Endodermal cell (in vitro differentiated cells): ENCODE measurements at regions not wholly inside any gene's neighbourhood (a gene's known extent, or its start where the extent isn't known, plus 50 kb on each side); places are given as distances from the start of the nearest gene placed in this dataset.

ENCODE experiments used
- DNase-seq: peaks from one replicate; pipeline ENCODE4 v3.0.0-alpha.2; 2017
- H3K27ac ChIP-seq: 2 replicates; pipeline ENCODE4 v1.5.1; 2013; ENCODE audit warnings: mild to moderate bottlenecking, low read depth, low read length, moderate library complexity
- H3K27me3 ChIP-seq: 2 replicates; pipeline ENCODE4 v1.6.1; 2013; ENCODE audit warnings: mild to moderate bottlenecking, low read length, moderate library complexity; ENCODE audit not compliant: insufficient read depth, control insufficient read depth, poor library complexity, severe bottlenecking
- H3K36me3 ChIP-seq: 2 replicates; pipeline ENCODE4 v1.7.0; 2013; ENCODE audit warnings: mild to moderate bottlenecking, low read length, moderate library complexity; ENCODE audit not compliant: control insufficient read depth, insufficient read depth
- H3K4me1 ChIP-seq: one replicate; pipeline ENCODE4 v1.7.0; 2013; ENCODE audit warnings: low read length; ENCODE audit not compliant: control insufficient read depth, insufficient read depth
- H3K4me3 ChIP-seq: 2 replicates; pipeline ENCODE4 v1.5.1; 2013; ENCODE audit warnings: mild to moderate bottlenecking, low read length, moderate library complexity
- H3K9ac ChIP-seq: 2 replicates; pipeline ENCODE4 v1.6.1; 2013; ENCODE audit warnings: mild to moderate bottlenecking, low read length, moderate library complexity; ENCODE audit not compliant: poor library complexity, severe bottlenecking; ENCODE audit errors: extremely low read depth
- H3K9me3 ChIP-seq: 2 replicates; pipeline ENCODE4 v1.6.1; 2013; ENCODE audit warnings: mild to moderate bottlenecking, low read length, moderate library complexity; ENCODE audit not compliant: control insufficient read depth
- H3K27ac Mint-ChIP-seq: 2 replicates; pipeline ENCODE4 v1.8.0; 2020; ENCODE audit warnings: mixed read lengths
- H3K27me3 Mint-ChIP-seq: 2 replicates; pipeline ENCODE4 v1.8.0; 2021; ENCODE audit warnings: mild to moderate bottlenecking, mixed read lengths; ENCODE audit not compliant: insufficient read depth
- H3K36me3 Mint-ChIP-seq: 2 replicates; pipeline ENCODE4 v1.8.0; 2020; ENCODE audit warnings: low read depth, mixed read lengths
- H3K4me1 Mint-ChIP-seq: 2 replicates; pipeline ENCODE4 v1.8.0; 2020; ENCODE audit warnings: mixed read lengths
- H3K4me3 Mint-ChIP-seq: 2 replicates; pipeline ENCODE4 v1.8.0; 2020; ENCODE audit warnings: mild to moderate bottlenecking, moderate library complexity, mixed read lengths
- H3K9me3 Mint-ChIP-seq: 2 replicates; pipeline ENCODE4 v1.8.0; 2020; ENCODE audit warnings: mild to moderate bottlenecking, mixed read lengths
- CTCF ChIP-seq: fragments of 200-600 bp; sonication (generic); conservative IDR thresholded peaks from 2 replicates; pipeline ENCODE4 v1.5.0; 2021; ENCODE audit warnings: antibody characterized with exemption, mild to moderate bottlenecking
- WGBS, 2 experiments: methylation state at CpG; one replicate each; pipeline versions ENCODE4 v1.1.5 to v1.1.7; 2013; ENCODE audit warnings: missing lambda C conversion rate in 2 of 2, mixed read lengths in 1 of 2; ENCODE audit not compliant: insufficient coverage in 1 of 2, insufficient read length in 1 of 2; 5-methylcytosine and 5-hydroxymethylcytosine counted together

DNA sequence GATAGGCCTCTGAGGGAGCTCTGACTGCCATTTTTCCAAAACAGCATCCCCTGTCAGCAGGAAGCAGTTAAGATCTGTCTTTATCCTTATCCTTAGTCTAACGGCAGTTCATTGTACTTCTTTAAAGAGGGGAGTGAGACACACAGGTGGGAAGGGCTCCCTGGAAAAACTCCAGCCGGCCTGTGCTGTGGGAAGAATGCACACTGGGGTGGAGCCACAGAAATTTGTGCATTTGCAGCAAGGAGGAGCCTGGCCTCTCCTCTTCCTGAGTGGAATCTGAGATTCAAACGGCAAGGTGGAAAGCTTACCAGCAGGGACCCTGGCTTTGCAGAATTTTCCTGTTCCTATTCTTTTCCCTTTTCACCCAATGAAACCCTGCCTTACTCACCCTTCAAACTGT lies 1209.4 kb downstream of the ROBO2 start:
- WGBS, 2 experiments: 83 to 84% methylated on average over 3 of the region's 3 CpGs
- no peak overlapping the region for H3K27ac ChIP-seq
- no peak for TF ChIP-seq CTCF
- H3K9ac ChIP-seq: no peak overlapping the region
- H3K9me3 Mint-ChIP-seq: peaks cover 26% of the 10 kb centered on the region
- H3K4me1 ChIP-seq: no peaks in the 10 kb centered on the region
- H3K4me3 ChIP-seq: no peak overlapping the region
- DNase-seq: no peak
- peaks cover 4% of the 10 kb centered on the region for H3K36me3 Mint-ChIP-seq
- no peaks in the 10 kb centered on the region for H3K27me3 Mint-ChIP-seq
- peaks cover 57% of the 10 kb centered on the region for H3K9me3 ChIP-seq
- H3K4me3 Mint-ChIP-seq: no peak overlapping the region
- no peaks in the 10 kb centered on the region for H3K36me3 ChIP-seq
- H3K4me1 Mint-ChIP-seq: peaks cover 8% of the 10 kb centered on the region
- H3K27me3 ChIP-seq: no peaks in the 10 kb centered on the region
- H3K27ac Mint-ChIP-seq: no peak overlapping the region

DNA sequence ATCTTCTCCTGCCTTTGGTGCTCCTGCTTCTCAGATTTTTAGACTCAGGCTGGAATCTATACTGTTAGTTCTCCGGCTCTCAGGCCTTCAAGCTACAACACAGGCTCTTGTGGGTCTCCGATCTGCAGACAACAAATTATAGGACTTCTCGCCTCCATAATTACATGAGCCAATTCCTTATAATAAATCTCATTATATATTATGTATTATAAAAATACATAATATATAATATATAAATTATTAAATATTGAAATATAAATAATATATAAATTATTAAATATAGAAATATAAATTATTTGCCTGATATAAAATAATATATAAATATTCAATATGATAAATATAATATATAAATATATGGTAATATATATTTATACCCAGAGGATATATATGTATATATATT lies 1214.0 kb downstream of the ROBO2 start:
- Histone ChIP-seq H3K27me3 (no peaks in the 10 kb centered on the region), H3K9ac (no peak overlapping the region), H3K36me3 (no peaks in the 10 kb centered on the region), H3K9me3 (peaks cover 28% of the 10 kb centered on the region), H3K4me3 (no peak overlapping the region), H3K4me1 (no peaks in the 10 kb centered on the region), H3K27ac (no peak overlapping the region)
- no peak overlapping the region for H3K27ac Mint-ChIP-seq
- TF ChIP-seq CTCF: no peak
- 81% methylated on average over 2 of the region's 3 CpGs; no CpG with 5 or more reads in 1 of the 2 experiments for WGBS, 2 experiments
- peaks cover 8% of the 10 kb centered on the region for H3K4me1 Mint-ChIP-seq
- no peaks in the 10 kb centered on the region for H3K27me3 Mint-ChIP-seq
- no peak overlapping the region for H3K4me3 Mint-ChIP-seq
- H3K9me3 Mint-ChIP-seq: peaks cover 3% of the 10 kb centered on the region
- DNase-seq: no peak
- H3K36me3 Mint-ChIP-seq: no peaks in the 10 kb centered on the region

DNA sequence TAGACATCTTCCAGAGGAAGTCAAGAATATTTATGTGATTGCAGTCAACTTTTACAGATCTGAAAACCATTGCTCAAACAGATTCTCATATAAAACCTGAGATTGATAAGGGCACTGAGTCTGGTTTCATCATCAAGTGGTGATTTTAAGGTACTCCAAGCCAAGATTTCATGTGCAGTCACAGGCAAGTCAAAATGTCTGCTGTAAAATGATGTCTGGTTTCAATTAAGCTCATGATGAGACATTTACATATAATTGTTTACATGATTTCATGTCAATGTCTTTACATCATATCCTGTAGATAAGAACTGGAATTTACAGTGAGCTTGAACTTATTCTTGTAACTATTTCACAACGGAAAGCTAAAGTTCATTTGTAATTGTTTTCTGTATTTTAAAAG lies 1215.5 kb downstream of the ROBO2 start:
- no CpG with 5 or more reads among the region's 1 CpG for WGBS, 2 experiments
- no peak for DNase-seq

More for the DNA sequence above, 1215.5 kb downstream of the ROBO2 start:
- peaks cover 3% of the 10 kb centered on the region for H3K9me3 Mint-ChIP-seq
- no peak overlapping the region for H3K4me3 Mint-ChIP-seq
- H3K27ac ChIP-seq: no peak overlapping the region
- H3K4me1 ChIP-seq: no peaks in the 10 kb centered on the region
- H3K4me3 ChIP-seq: peak overlapping the region; percentile 16
- H3K4me1 Mint-ChIP-seq: peaks cover 8% of the 10 kb centered on the region
- no peaks in the 10 kb centered on the region for H3K36me3 Mint-ChIP-seq
- no peak overlapping the region for H3K27ac Mint-ChIP-seq
- H3K9ac ChIP-seq: no peak overlapping the region
- H3K27me3 Mint-ChIP-seq: no peaks in the 10 kb centered on the region
- H3K9me3 ChIP-seq: peaks cover 24% of the 10 kb centered on the region
- TF ChIP-seq CTCF: no peak
- H3K27me3 ChIP-seq: no peaks in the 10 kb centered on the region
- H3K36me3 ChIP-seq: no peaks in the 10 kb centered on the region
